ENCODE measurements at regions not wholly inside any gene's neighbourhood (a gene's known extent, or its start where the extent isn't known, plus 50 kb on each side); places are given as distances from the start of the nearest gene placed in this dataset.

DNA sequence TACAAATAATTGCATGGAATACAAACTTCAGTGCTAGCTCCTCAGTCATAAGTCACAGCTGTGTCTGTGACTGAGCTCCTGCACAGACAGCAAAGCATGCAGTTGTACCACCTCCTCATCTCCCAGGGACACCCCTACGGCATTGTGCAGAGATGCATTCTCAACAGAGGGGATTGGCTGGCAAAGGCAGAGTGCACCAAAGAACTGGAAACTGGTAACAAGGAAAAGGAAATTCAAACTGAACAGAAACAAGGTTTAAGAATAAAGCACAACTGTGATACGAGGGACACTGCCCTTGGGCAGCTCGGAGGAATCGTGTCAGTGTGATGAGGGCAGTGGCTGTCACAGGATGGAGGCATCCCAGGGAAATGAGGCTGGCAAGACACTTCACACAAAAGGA, 126.1 kb upstream of the SOX1 start:
- TF ChIP-seq CTCF (IDR thresholded peaks at IDR 0.05), result no peak
- Histone ChIP-seq H3K4me1 (no peaks in the 10 kb centered on the region), H3K9me3 (no peaks in the 10 kb centered on the region), H3K27me3 (peaks cover 0 to 27% of the 10 kb centered on the region in 2 donors), H3K36me3 (no peaks in the 10 kb centered on the region), H3K27ac (no peak overlapping the region), H3K4me3 (no peak overlapping the region)
- no peak for DNase-seq
- ATAC-seq, result no peak
- intact Hi-C loops (cut with DNase I), result no loop called here

DNA sequence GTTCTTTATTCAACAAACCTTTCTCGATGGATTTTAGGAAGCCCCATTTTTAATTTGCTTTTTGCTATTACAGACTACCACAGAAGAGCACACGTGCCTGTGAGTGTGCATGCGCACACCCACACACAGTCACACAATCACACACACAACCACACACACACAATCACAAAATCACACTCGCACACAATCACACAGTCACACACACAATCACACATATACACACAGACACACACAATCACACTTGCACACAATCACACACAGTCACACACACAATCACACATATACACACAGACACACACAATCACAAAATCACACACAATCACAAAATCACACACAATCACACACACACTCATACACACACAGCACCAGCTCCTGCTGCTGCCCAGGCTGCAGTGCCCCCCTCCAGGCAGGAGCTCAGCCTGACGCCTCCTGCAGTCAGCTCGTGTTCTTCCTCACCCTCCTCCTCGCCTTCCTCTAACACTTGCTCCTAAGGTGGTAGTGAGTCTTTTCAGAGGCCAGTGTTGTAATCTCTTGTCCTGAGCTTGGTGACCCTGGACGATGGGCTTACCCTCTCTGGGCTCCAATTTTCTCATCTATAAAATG, 125.0 kb upstream of the SOX1 start:
- intact Hi-C loops (cut with DNase I), result no loop called here
- H3K4me3 ChIP-seq, result no peak overlapping the region
- peaks cover 0 to 27% of the 10 kb centered on the region in 2 donors for H3K27me3 ChIP-seq
- DNase-seq (no peak), ATAC-seq (no peak)
- no peaks in the 10 kb centered on the region for H3K9me3 ChIP-seq
- no peak overlapping the region for H3K27ac ChIP-seq
- no peaks in the 10 kb centered on the region for H3K36me3 ChIP-seq
- TF ChIP-seq CTCF (IDR thresholded peaks at IDR 0.05), result no peak
- H3K4me1 ChIP-seq, result no peaks in the 10 kb centered on the region

DNA sequence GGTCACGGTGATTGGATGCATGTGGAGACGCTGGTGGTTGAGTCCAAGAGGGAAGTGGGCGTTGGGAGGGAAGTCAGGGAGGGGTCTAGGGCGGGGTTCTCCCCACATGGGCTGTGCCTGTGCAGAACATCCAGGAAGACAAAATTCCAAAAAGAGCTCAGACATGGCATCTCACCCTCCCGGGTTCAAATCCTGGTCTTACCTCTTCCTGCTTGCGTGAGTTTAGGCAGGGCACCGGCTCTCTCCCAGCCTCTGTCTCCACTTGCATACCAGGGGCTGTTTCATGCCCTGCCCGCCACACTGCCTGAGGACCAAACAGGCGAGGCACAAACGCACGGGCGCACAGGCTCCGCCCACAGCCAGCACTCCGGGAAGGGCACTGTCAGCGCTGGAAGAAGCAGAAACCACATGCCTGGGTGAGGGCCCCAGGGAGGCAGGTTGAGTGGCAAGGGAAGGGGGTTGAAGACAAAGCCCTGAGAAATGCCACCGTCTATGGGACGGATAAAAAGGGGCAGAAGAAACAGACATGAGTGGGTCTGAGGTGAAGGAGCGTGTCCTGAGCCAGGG, 123.6 kb upstream of the SOX1 start:
- no peak for ATAC-seq
- Histone ChIP-seq H3K4me1 (no peaks in the 10 kb centered on the region), H3K36me3 (no peaks in the 10 kb centered on the region), H3K27me3 (peaks cover 0 to 25% of the 10 kb centered on the region in 2 donors), H3K4me3 (no peak overlapping the region), H3K27ac (no peak overlapping the region), H3K9me3 (no peaks in the 10 kb centered on the region)
- peak in 1 of 4 donors; percentile 37 for DNase-seq
- intact Hi-C loops (cut with DNase I), result no loop called here
- no peak for TF ChIP-seq CTCF (IDR thresholded peaks at IDR 0.05)

- ATAC-seq (no peak), DNase-seq (no peak)
- Histone ChIP-seq H3K4me1 (no peaks in the 10 kb centered on the region), H3K27me3 (peaks cover 0 to 19% of the 10 kb centered on the region in 2 donors), H3K27ac (no peak overlapping the region), H3K36me3 (no peaks in the 10 kb centered on the region), H3K9me3 (no peaks in the 10 kb centered on the region), H3K4me3 (no peak overlapping the region)
- no peak for TF ChIP-seq CTCF (IDR thresholded peaks at IDR 0.05)
- intact Hi-C loops (cut with DNase I), result no loop called here
These were observed 122.8 kb upstream of the SOX1 start for GRCh38 chr13:111944171-111944583.

DNA sequence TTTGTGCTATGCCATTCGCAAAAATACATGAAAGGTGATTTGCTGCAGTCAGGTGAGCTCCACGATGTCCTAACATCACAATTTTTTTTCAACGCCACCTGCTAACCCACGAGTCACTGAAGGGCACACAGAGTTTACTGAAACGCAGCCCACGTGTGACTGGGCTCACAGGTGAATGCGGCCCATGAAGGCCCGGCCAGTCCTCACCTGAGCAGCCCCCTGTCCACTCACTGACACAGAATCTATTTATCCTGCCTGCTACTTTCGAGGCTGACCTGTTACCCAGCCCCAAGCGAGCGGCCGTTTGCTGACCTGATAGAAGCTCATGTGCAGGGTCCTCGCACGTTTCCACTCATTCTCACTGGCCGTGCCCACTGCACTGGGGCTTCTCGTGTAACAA, 121.9 kb upstream of the SOX1 start:
- peaks cover 0 to 13% of the 10 kb centered on the region in 2 donors for H3K27me3 ChIP-seq
- no peak for TF ChIP-seq CTCF (IDR thresholded peaks at IDR 0.05)
- H3K4me1 ChIP-seq, result no peaks in the 10 kb centered on the region
- intact Hi-C loops (cut with DNase I), result no loop called here
- ATAC-seq (no peak), DNase-seq (no peak)
- H3K4me3 ChIP-seq, result no peak overlapping the region
- H3K36me3 ChIP-seq, result no peaks in the 10 kb centered on the region
- H3K9me3 ChIP-seq, result peaks cover 0 to 6% of the 10 kb centered on the region in 2 donors
- H3K27ac ChIP-seq, result no peak overlapping the region
